GM12892 (cell line): ENCODE measurements at regions not wholly inside any gene's neighbourhood (a gene's known extent, or its start where the extent isn't known, plus 50 kb on each side); places are given as distances from the start of the nearest gene placed in this dataset.

Source experiments
- DNase-seq: peaks from one replicate; pipeline ENCODE4 v3.0.0; 2011; ENCODE audit not compliant: insufficient read length
- FAIRE-seq: peaks from 2 replicates; lab custom pipeline; 2011; peaks lifted over from hg19 to GRCh38; lab: Jason Lieb, UNC
- POLR2A ChIP-seq: IDR thresholded peaks from 2 replicates; pipeline ENCODE4 v1.6.1; 2011; ENCODE audit warnings: low read depth, low read length, control low read depth
- POLR2AphosphoS5 ChIP-seq: IDR thresholded peaks from 2 replicates; pipeline ENCODE4 v1.6.1; 2011; ENCODE audit warnings: low read depth, low read length, control low read depth
- TAF1 ChIP-seq: IDR thresholded peaks from 2 replicates; pipeline ENCODE4 v1.6.1; 2011; ENCODE audit warnings: low read depth, mild to moderate bottlenecking, control low read depth, low read length, borderline replicate concordance

- FAIRE-seq: no peak
- TF ChIP-seq POLR2AphosphoS5 (no peak), POLR2A (no peak), TAF1 (no peak)
- DNase-seq: no peak
These were observed 355.2 kb downstream of the ZNF516 start for GRCh38 chr18:76139844-76140243.

GRCh38 chr18:76137216-76137615 is 357.8 kb downstream of the ZNF516 start:
- DNase-seq (no peak), FAIRE-seq (no peak)
- no peak for TF ChIP-seq TAF1
- no peak for TF ChIP-seq POLR2AphosphoS5
- no peak for TF ChIP-seq POLR2A

- no peak for DNase-seq
- FAIRE-seq: no peak
- no peak for TF ChIP-seq TAF1
- no peak for TF ChIP-seq POLR2A
- no peak for TF ChIP-seq POLR2AphosphoS5
These were observed 358.3 kb downstream of the ZNF516 start for GRCh38 chr18:76136701-76137100.

GRCh38 chr18:76134628-76135027 is 360.4 kb downstream of the ZNF516 start:
- FAIRE-seq: no peak
- DNase-seq: no peak
- TF ChIP-seq POLR2AphosphoS5: no peak
- TF ChIP-seq TAF1: no peak
- TF ChIP-seq POLR2A: no peak

GRCh38 chr18:76133873-76134272 is 361.2 kb downstream of the ZNF516 start:
- FAIRE-seq (no peak), DNase-seq (no peak)
- TF ChIP-seq TAF1 (no peak), POLR2A (no peak), POLR2AphosphoS5 (no peak)

GRCh38 chr18:76131738-76132137 is 363.3 kb downstream of the ZNF516 start:
- FAIRE-seq (no peak), DNase-seq (no peak)
- TF ChIP-seq POLR2A: no peak
- TF ChIP-seq TAF1: no peak
- TF ChIP-seq POLR2AphosphoS5: no peak

- FAIRE-seq (no peak), DNase-seq (no peak)
- TF ChIP-seq POLR2AphosphoS5 (no peak), TAF1 (no peak), POLR2A (no peak)
These were observed 364.2 kb downstream of the ZNF516 start for GRCh38 chr18:76130845-76131244.

GRCh38 chr18:76126327-76126726 is 368.7 kb downstream of the ZNF516 start:
- FAIRE-seq: no peak
- DNase-seq: no peak
- TF ChIP-seq POLR2AphosphoS5 (no peak), TAF1 (no peak), POLR2A (no peak)

GRCh38 chr18:76121011-76121410 is 374.0 kb downstream of the ZNF516 start:
- DNase-seq (no peak), FAIRE-seq (no peak)
- TF ChIP-seq POLR2AphosphoS5 (no peak), TAF1 (no peak), POLR2A (no peak)

GRCh38 chr18:76115580-76115979 is 379.5 kb downstream of the ZNF516 start:
- TF ChIP-seq POLR2A: no peak
- TF ChIP-seq POLR2AphosphoS5: no peak
- TF ChIP-seq TAF1: no peak
- FAIRE-seq (no peak), DNase-seq (no peak)

- DNase-seq (no peak), FAIRE-seq (no peak)
- no peak for TF ChIP-seq TAF1
- no peak for TF ChIP-seq POLR2AphosphoS5
- TF ChIP-seq POLR2A: no peak
These were observed 381.9 kb downstream of the ZNF516 start for GRCh38 chr18:76113101-76113500.

- TF ChIP-seq TAF1 (no peak), POLR2A (no peak), POLR2AphosphoS5 (no peak)
- FAIRE-seq (no peak), DNase-seq (no peak)
These were observed 392.4 kb downstream of the ZNF516 start for GRCh38 chr18:76102626-76103025.

GRCh38 chr18:76102156-76102555 is 392.9 kb downstream of the ZNF516 start:
- DNase-seq (no peak), FAIRE-seq (no peak)
- TF ChIP-seq POLR2A (no peak), POLR2AphosphoS5 (no peak), TAF1 (no peak)

GRCh38 chr18:76099931-76100457 is 395.0 kb downstream of the ZNF516 start:
- FAIRE-seq: no peak
- no peak for DNase-seq
- TF ChIP-seq POLR2A (no peak), POLR2AphosphoS5 (no peak), TAF1 (no peak)
